GM12873 (cell line): ENCODE measurements at regions not wholly inside any gene's neighbourhood (a gene's known extent, or its start where the extent isn't known, plus 50 kb on each side); places are given as distances from the start of the nearest gene placed in this dataset.

Source experiments
- CTCF ChIP-seq: IDR thresholded peaks from 2 replicates; pipeline ENCODE4 v1.5.1; 2012; ENCODE audit warnings: low read depth, mild to moderate bottlenecking, moderate library complexity, low read length, control low read depth; ENCODE audit not compliant: insufficient read depth; ENCODE audit errors: missing control alignments

GRCh38 chr5:123813937-123814624 lies 302.1 kb downstream of the CSNK1G3 start:
- no peak for TF ChIP-seq CTCF

GRCh38 chr5:123813264-123813663 lies 301.3 kb downstream of the CSNK1G3 start:
- no peak for TF ChIP-seq CTCF

GRCh38 chr5:123811831-123812230 lies 299.9 kb downstream of the CSNK1G3 start:
- no peak for TF ChIP-seq CTCF

GRCh38 chr5:123810746-123811340 lies 298.9 kb downstream of the CSNK1G3 start:
- TF ChIP-seq CTCF, result no peak

GRCh38 chr5:123810253-123810652 lies 298.3 kb downstream of the CSNK1G3 start:
- no peak for TF ChIP-seq CTCF

GRCh38 chr5:123809594-123810221 lies 297.7 kb downstream of the CSNK1G3 start:
- no peak for TF ChIP-seq CTCF
